SHP77 treated with DMSO at 0.1 percent for 48 hours (cell line): ENCODE measurements at regions not wholly inside any gene's neighbourhood (a gene's known extent, or its start where the extent isn't known, plus 50 kb on each side); places are given as distances from the start of the nearest gene placed in this dataset.

Experiments
- DNase-seq: peaks from one replicate; lab custom pipeline; 2025; lab: John Stamatoyannopoulos, UW

DNA sequence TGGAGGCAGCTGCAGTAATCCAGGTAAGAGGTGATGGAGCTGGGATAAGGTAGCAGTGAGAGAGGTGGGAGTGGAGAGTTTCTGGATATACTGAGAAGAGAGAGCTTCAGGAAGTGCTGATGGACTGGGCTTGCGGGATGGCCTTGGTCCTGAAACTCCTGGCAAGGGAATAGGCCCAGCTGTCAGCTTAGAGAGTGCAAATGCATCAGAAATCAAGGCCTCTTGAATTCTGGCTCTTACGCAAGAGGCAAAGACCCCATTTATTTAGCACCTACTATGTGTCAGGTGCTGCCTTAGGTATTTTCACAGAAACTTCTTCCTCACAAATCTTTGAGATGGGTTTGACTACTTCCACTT lies 227.2 kb upstream of the MAP3K1 start:
- DNase-seq, result no peak

DNA sequence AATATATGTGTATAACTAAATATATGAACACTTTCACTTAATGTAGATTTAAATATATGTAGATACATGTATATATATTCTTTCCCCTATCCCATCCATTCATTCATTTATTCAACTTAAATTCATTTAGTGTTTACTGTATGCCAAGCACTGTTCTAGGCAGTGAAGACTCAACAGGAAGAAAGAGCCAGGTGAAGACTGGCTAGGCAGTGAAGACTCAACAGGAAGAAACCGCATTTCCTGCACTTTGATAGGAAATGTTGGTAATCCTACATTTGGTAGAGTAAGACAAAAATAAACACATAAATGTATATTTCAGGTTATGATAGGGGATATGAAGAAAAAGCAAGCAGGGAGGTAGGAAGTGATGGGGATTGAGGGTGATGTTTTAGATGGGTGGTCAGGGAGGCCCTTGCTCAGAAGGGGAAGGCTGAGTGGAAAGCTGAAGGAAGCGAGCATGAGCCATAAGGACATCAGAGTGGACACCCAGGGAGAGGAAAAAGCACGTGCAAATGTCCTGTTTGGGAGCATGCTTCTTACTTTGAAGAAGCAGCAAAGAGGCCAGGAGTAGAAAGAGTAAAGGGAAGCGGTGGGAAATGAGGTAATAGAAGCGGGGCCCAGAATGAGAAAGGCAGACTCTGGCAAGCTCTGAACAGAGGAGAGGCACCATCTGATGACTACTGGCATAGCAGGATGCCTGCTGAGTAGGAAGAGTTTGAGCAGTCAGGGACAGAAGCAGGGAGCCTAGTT lies 227.8 kb upstream of the MAP3K1 start:
- no peak for DNase-seq

DNA sequence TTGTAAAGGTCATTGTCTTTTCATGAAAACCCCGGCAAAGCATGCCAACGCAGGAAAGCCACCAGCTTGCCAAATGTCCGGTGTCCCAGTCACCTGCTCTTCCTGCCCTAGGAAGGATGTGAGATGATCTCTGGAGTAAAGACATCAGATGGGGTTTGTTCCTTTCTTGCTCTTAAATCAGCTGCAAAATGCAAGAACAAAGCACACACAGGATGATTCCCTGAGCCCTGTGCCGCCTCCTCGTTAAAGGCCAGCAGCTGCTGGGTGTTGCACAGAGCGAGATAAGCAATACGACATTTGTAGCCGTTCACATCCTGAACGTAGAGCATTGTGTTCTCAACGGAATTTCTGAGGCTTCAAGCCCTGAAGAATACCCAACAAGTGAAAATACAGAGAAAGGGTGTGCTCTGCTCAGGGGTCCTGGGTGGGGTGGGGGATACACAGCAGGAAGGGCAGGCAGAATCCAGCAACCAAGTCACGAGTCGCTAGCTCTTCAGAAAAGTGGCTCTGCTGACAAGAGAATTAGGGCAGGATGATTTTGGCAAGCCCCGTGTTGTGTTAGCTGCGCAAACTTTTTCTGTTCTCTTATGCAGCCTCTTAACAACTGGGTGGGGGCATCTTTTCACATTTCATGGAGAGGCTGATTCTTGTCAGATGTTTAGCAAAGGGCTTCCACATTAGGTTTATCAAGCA lies 229.2 kb upstream of the MAP3K1 start:
- no peak for DNase-seq

DNA sequence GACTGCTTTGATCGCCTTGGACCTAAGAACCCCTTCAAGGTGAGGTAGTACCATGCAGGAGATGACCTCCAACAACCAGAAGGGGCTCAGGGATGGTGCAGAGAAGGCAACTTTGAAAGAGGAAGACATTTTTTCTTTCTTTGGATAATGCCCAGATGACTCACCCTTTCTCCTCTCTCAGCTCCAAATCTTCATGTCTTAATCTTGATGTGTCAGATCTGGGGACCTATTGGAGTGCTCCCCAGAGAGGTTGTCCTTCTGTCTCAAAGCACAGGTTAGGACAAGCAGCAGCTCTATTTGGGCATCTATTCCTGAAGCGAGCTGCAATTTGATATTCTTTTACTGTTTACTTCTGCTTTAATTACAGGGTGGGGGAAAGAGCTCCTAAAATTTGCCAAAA lies 229.9 kb upstream of the MAP3K1 start:
- DNase-seq, result no peak

DNA sequence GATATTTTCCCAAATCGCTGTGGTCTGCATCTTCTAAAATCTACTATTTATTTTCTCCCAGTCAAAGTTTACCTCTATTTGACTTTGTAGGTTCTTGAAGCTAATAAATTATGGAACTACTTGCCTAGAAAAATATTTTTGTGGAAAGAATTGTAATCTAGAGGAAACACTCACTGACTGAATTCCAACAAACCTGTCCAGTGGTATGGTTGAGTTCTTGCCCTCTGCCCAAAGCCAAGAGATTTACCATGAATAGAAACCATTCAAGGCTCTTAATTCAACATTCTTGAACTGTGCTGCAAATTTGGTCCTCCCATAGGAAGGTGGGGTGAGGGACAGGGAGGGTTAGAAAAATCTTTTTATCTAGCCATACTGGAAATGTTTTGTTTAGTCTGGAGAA lies 233.9 kb upstream of the MAP3K1 start:
- DNase-seq, result no peak

DNA sequence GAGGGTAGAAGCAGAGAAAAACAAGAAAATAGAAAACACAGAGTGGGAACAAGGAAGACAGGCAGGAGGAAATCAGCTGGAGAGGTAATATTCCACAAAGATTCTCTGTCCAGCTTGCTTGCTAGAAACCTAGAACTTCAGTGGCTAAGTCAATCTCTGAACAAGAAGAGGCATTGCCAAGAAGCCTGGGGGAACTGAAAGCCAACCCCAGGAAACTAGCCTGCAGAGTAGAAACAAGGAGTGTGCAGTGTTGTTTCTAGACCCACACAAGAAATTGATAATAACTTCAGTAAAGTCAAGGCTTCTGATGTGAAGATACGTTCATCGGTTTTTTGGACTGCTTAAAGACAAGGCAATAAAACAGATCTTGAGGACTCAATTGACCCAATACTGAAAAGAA lies 234.5 kb upstream of the MAP3K1 start:
- DNase-seq, result no peak

DNA sequence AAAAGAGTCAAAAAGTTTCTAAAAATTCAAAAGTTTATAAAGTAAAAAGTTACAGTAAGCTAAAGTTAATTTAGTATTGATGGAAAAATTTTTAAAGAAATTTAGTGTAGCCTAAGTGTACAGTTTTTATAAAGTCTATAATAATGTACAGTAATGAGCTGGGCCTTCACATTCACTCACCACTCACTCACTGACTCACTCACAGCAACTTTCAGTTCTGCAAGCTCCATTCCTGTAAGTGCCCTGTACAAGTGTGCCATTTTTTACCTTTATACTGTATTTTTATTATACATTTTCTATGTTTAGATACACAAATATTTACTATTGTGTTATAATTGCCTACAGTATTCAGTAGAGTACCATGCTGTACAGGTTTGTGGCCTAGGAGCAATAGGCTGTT lies 239.5 kb upstream of the MAP3K1 start:
- DNase-seq, result no peak

DNA sequence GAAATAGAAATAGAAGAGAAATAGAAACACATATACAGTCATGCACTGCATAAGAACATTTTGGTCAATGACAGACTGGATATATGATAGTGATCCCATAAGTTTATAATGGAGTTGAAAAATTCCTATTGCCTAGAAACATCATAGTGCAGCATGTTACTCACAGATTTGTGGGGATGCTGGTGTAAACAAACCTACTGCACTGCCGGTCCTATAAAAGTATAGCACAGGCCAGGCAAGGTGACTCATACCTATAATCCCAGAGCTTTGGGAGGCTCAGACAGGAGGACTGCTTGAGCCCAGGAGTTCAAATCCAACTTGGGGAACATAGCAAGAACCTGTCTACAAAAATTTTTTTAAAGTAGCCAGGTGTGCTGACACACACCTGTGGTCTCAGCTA lies 240.6 kb upstream of the MAP3K1 start:
- no peak for DNase-seq

DNA sequence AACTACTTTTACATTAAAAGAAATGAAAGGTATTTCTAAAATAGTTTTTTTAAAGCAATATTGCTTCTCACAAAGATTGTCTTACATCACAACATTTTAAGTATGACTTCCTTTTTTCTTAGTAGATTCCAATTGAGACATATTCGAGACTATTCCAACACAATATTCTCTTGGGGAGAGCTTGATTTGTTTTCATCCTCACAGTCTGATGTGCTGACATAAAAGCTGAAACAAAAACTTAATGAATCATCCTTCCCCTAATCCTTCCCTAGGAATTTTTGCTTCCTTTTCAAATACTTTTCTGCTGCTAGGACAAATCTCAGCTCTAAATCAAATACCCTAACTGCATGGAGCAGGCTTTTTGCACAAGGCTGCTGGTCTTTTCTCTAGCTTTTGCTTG lies 245.8 kb upstream of the MAP3K1 start:
- no peak for DNase-seq

DNA sequence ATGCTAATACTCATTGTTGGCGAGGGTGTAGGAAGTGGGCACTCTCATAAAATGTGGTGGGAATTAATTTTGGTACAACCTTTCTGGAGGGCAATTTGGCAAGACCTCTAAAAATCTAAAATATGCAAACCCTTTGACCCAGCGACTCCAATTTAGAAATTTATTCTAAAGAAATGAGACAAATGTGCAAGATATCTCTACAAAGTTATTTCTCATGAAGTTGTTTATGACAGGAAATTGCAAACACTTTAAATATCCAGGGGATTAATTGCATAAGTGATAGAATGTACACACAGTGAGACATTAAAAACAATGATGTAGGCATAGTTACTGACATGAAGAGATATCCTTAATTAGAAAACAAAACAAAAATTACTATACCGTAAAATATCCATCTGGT lies 246.3 kb upstream of the MAP3K1 start:
- no peak for DNase-seq

DNA sequence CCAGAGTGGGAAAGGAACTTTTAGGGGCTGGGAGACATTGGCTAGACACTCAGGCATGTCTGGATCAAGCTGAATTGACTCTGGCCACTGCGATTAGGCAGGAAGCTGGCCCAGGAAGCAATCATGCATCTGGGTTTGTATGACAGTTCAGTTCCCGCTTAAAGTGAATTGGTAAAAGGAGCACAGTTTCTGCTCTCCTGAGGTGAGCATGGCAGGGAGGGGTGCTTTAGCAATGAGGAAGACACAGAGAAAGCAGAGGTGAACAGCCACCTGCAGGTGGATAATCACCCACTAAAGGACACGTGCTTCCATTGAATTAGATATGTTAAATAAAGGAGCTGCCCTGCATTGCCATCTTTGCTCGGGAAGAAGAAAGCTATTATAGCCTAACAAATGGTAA lies 248.1 kb upstream of the MAP3K1 start:
- no peak for DNase-seq

DNA sequence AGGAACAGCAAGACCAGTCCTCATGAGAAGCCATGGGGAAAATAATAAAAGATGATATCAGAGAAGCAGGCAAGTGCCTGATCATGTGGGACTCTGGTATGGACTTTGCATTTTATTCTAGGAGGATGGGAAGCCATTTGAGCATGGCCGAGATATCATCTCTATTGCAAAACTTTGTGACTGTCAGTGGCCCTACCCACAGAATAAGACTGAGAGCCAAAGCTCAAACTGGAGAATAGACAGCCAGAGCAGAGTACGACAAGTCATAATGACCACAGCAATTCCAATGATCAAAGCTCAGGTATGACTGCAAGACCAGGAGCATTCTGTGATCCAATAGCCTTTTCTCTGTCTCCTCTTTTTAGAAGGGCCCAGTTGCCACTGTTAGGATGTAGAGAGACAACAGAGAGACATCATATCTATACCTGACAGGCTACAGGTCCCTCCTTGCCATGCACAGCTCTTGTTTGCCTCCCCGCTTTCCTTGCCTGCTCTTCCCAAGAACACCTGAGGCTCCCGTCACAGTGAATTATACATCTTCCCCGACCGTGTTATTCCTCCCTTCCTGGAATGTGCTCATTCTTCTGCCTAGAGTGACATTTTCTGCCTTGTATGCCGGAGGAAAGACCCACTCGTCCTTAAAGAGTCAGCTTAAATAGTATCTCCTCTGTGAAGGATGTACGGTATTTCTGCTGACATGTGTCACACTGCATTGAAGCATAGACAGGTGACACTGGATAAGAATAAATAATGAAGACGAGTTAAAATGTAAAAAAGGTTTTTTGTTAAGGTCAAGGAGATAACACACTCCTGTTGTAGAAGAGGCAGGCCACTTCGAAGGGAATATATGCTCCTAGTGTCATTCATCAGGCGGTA lies 248.7 kb upstream of the MAP3K1 start:
- no peak for DNase-seq

DNA sequence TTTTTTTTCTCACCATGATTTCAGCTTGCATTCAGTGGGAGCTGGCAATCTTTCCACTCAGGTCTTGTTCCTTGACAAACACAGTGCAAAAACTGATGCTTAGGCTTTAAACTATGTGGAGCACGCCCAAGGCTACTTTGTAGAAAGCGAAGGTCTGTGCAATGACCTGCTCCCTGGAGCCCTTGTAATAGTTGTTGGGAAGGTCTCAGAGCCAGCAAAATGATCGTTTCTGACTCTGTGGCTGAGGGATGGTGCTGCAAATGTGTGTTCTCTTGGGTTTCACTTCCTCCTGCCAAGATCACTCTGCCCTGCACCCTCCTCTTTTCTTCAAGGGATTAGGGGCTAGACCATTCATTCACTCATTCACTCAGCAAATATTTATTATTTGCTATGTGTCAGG lies 249.7 kb upstream of the MAP3K1 start:
- DNase-seq, result no peak

DNA sequence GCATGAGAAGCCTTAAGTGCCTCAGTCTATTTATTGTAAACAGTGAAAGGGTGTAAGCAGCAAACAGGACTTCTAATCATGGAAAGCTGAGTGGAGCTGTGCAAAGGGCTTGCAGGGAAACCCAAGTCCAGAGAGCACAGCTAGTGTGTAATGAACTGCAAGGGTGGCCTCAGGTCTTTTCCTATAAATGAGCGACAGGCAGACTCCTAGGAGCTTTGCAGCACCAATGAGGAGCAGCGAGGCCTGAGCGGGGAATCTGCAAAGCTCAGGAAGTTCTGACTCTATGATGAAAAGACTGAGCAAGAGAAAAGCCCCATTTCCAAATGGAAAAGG lies 250.1 kb upstream of the MAP3K1 start:
- no peak for DNase-seq

DNA sequence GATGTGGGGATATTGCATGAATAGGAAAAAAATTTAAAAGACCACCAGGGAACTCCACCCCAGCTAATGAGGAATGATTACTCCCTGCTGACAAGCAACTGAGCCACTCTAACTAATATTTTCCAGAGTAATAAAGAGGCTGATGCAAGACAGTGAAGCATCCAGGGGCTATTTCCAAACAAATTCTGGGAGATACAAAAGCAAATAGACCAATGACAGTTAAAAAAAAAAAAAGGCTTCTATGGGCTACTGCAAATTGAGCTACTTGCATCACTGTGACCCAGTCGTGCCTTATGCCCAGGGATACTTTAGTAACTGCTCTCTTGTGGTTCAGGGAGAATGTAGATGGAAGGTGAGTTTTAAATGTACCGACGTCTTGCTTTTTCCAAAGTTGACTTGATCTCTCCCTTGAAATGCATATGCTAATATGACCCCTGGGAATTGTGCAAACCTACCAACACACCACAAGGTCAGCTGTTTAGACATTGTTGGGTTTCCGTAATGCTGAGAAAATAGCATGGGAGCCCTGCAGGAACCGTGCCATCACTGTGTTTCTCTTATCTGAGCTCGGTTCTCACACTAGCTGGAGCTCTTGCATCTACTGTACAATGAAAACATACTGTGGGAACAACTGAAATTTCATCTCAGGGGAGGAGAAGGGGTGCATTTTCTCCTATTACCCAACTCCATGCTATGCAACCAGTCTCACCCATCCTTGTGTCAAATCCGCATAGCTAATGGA lies 250.6 kb upstream of the MAP3K1 start:
- no peak for DNase-seq

DNA sequence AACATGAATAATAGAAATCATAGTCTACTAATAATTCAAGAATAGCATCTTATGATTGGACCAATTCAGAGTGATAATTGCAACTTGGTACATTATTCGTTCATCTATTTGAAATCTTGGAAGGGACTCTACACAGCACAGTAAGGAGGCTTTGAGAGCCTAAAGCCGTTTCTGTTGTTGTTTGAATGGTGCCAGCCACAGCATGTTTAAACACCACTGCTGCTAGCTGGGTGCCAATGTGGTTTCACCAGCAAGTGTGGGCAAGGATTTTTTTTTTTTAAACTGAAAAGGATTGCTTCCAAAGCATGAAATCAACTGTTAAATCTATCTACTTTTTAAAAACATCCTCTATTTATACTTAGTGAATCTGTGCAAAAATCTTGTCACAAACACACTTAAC lies 253.9 kb upstream of the MAP3K1 start:
- no peak for DNase-seq

DNA sequence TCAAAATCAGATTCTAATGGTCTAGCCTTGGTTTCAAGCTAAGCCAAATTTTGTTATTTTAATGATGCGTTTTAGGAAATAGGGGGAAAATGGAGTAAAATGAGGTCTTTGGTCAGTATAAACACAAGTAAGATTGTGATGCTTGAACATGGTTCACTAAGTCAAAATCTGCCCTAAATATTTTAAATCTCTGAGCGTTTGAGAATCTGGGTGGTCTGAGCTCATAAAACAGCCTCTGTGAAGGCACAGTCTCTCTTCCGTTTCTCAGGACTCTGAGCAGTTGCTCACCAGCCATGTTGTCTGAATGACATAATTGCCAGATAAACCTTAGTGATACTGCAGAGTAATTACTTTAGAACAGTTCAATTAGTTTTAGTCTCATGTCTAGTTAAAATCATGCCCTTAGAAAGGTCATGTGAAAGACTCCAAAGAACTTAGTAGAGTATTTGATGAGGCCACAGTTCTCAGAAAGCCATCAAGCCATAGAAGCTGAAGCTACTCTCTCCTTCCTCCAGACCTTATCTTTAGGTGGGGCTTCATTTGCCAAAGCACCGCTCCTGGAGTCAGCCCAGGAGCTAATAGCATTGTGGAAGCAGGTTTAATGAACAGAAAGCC lies 257.1 kb upstream of the MAP3K1 start:
- DNase-seq, result no peak

DNA sequence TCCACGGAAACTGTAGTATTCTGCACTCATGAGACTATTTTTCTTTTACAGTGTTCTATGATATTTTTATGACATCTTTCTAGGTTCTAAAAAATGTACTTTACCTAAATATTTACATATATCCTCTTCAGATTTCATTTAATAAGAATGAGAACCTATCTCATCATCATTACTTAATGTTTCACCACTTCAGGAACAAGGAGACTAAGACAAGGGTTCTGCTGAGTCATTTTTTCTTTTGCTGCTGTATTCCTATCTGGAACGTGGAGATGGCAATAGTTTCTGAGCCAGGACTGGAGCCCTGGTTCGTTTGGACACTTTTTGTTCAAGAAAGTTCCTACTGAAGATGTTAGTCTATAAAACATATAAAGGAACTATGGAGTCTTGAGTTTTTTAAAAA lies 258.2 kb upstream of the MAP3K1 start:
- DNase-seq, result no peak

DNA sequence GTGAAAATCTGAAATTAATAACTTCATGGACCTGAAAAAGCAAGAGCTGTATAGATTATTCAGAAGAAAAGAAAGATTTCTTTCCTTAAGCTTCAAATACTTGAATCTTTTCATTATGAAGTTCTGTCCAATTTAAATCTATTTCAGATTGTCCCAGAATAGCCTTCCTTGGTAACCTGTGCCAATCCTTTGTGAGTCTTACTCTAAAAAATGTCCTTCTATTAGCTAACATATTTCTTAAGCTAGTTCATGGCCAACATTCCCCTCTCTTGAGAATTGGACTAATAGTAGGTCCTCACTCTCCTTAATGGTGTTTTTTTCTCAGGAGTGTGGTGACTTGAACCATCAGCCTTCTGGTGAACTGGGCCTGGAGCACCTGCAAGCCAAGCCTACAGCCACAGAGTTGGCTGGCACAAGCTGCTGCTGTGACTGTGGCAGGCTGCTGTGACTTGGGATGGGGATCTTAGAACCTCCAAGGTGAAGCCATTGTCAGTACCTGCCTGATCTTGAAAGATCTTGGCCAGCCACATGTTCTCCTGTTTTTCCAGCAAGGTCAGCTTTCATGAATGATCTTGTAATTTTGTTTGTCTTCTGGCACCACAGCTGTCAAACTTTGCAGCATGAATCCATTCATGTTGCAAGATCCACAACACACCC lies 262.6 kb upstream of the MAP3K1 start:
- DNase-seq, result no peak

DNA sequence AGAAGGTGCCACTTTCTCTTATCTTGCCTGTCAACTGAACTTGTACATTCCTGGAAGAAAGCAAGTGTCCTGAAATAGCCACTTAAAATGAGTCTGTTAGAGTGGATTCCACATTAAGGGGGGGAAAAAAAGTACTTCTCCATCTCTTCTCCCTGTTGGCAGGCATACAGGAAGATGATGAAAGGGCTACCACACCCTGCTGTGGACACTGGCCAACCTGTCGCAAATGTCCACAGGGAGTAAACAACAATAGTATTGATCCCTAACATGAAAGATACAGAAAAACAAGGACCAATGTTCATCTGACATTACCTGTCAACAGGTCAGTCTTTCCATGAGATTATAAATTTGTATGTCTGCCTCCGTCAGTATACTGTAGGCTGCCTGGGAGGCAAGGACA lies 265.1 kb upstream of the MAP3K1 start:
- no peak for DNase-seq

DNA sequence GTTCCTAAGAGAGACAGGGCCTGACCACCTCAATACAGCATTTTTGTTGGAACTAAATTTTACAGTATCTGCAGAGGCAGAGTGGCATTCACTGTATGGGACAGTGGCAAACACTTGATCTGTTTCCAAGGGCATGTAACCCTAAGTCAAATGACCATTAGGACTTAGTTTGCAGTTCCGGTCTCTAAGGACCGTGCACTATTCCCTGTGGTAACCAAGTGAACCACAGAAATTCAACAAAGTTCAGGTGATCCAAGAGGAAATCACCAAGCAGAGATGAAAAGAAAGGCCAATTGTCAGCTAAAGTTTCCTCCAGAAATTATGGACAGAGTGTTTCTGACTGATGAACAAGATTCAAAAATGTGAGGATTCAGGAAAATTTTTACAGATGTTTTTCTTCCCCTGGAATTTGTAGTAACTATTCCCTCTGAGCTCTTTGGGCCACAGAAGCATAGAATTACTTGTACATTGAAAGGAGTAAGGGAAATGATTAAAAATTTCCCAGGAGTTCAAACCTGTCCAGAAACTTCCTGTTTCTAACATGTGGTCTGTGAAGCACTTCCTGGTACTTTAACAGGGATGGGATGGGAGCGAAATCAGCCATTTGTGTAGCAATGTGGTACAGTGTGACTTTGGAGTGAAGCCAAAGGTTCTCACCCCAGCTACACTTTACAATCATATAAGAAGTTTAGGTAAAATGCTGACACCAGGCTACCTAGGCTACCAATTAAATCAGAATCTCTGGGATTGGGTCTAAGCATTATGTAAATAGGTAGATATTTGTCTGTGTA lies 266.1 kb upstream of the MAP3K1 start:
- DNase-seq, result no peak
